GM23338 (cell line): ENCODE measurements at regions not wholly inside any gene's neighbourhood (a gene's known extent, or its start where the extent isn't known, plus 50 kb on each side); places are given as distances from the start of the nearest gene placed in this dataset.

Experiments used
- ATAC-seq: fragments of 200-7000 bp; cut with Tn5 transposase; 3 replicates; pipeline ENCODE4 v1.9.1; 2020
- DNase-seq: peaks from one replicate; pipeline ENCODE4 v3.0.0-alpha.2; 2015; ENCODE audit warnings: low spot score
- H2AFZ ChIP-seq: fragments of 200-600 bp; sonication (generic); 2 replicates; pipeline ENCODE4 v1.8.0; 2016; ENCODE audit warnings: antibody characterized with exemption, mild to moderate bottlenecking, moderate library complexity
- H3F3A ChIP-seq: fragments of 200-600 bp; sonication (generic); replicated peaks from 2 replicates; pipeline ENCODE4 v1.8.0; 2017; ENCODE audit warnings: antibody characterized with exemption, mixed run types, low read depth
- H3K27ac ChIP-seq: fragments of 200-600 bp; sonication (generic); 2 replicates; pipeline ENCODE4 v1.6.1; 2016; ENCODE audit warnings: low read depth
- H3K27me3 ChIP-seq: fragments of 200-600 bp; sonication (generic); 2 replicates; pipeline ENCODE4 v1.8.0; 2016; ENCODE audit warnings: mild to moderate bottlenecking, mixed run types, moderate library complexity; ENCODE audit not compliant: insufficient read depth
- H3K36me3 ChIP-seq: fragments of 200-600 bp; sonication (generic); 2 replicates; pipeline ENCODE4 v1.8.0; 2016; ENCODE audit warnings: mild to moderate bottlenecking; ENCODE audit not compliant: insufficient read depth
- H3K4me1 ChIP-seq: fragments of 200-600 bp; sonication (generic); 2 replicates; pipeline ENCODE4 v1.8.0; 2016; ENCODE audit warnings: mild to moderate bottlenecking, moderate library complexity; ENCODE audit not compliant: insufficient read depth
- H3K4me2 ChIP-seq: fragments of 200-600 bp; sonication (generic); 2 replicates; pipeline ENCODE4 v1.7.1; 2017; ENCODE audit warnings: mixed run types
- H3K4me3 ChIP-seq: fragments of 200-600 bp; sonication (generic); 2 replicates; pipeline ENCODE4 v1.6.1; 2016; ENCODE audit warnings: mixed run types
- H3K79me2 ChIP-seq: fragments of 200-600 bp; sonication (generic); replicated peaks from 2 replicates; pipeline ENCODE4 v1.8.0; 2017; ENCODE audit warnings: mild to moderate bottlenecking; ENCODE audit not compliant: insufficient read depth
- H3K9me2 ChIP-seq: fragments of 200-600 bp; sonication (generic); 2 replicates; pipeline ENCODE4 v1.8.0; 2017; ENCODE audit not compliant: insufficient read depth
- H4K20me1 ChIP-seq: fragments of 200-600 bp; sonication (generic); replicated peaks from 2 replicates; pipeline ENCODE4 v1.8.0; 2017; ENCODE audit warnings: mild to moderate bottlenecking; ENCODE audit not compliant: insufficient read depth
- H3K27ac Mint-ChIP-seq: 2 replicates; pipeline ENCODE4 v1.8.0; 2020; ENCODE audit warnings: inconsistent platforms, mild to moderate bottlenecking, moderate library complexity, mixed read lengths
- H3K27me3 Mint-ChIP-seq: 3 replicates; pipeline ENCODE4 v1.8.0; 2022; ENCODE audit warnings: low read depth, mild to moderate bottlenecking, moderate library complexity, mixed read lengths, inconsistent platforms; ENCODE audit not compliant: insufficient read depth, poor library complexity
- H3K36me3 Mint-ChIP-seq: 3 replicates; pipeline ENCODE4 v1.8.0; 2021; ENCODE audit warnings: low read depth, mild to moderate bottlenecking, inconsistent platforms, moderate library complexity, mixed read lengths
- H3K4me1 Mint-ChIP-seq: 3 replicates; pipeline ENCODE4 v1.8.0; 2020; ENCODE audit warnings: mild to moderate bottlenecking, inconsistent platforms, mixed read lengths
- H3K4me3 Mint-ChIP-seq: 3 replicates; pipeline ENCODE4 v1.8.0; 2021; ENCODE audit warnings: moderate library complexity, mild to moderate bottlenecking, inconsistent platforms, mixed read lengths
- H3K9me3 Mint-ChIP-seq: 3 replicates; pipeline ENCODE4 v1.8.0; 2020; ENCODE audit warnings: moderate library complexity, mild to moderate bottlenecking, inconsistent platforms, mixed read lengths
- CREB1 ChIP-seq: fragments of 250-450 bp; sonication (Bioruptor Pico); IDR thresholded peaks from 2 replicates; pipeline ENCODE4 v1.5.0; 2020; ENCODE audit warnings: low read depth, mild to moderate bottlenecking, moderate library complexity
- EZH2 ChIP-seq: fragments of 200-600 bp; sonication (generic); IDR thresholded peaks from one replicate; pipeline ENCODE4 v1.8.0; 2017; ENCODE audit warnings: antibody characterized with exemption, mild to moderate bottlenecking, low read depth; ENCODE audit not compliant: unreplicated experiment
- EZH2phosphoT487 ChIP-seq: fragments of 200-600 bp; sonication (generic); IDR thresholded peaks from one replicate; pipeline ENCODE4 v1.8.1; 2018; ENCODE audit warnings: antibody characterized with exemption; ENCODE audit not compliant: unreplicated experiment
- JUNB ChIP-seq: IDR thresholded peaks from one replicate; pipeline ENCODE4 v1.6.1; 2016; ENCODE audit warnings: antibody characterized with exemption; ENCODE audit not compliant: unreplicated experiment
- NANOG ChIP-seq: IDR thresholded peaks from 2 replicates; pipeline ENCODE4 v1.6.1; 2016; ENCODE audit warnings: antibody characterized with exemption, borderline replicate concordance
- ZNF462 ChIP-seq: fragments of 250-450 bp; sonication (Bioruptor Pico); IDR thresholded peaks from 2 replicates; pipeline ENCODE4 v1.5.0; 2020; ENCODE audit warnings: mild to moderate bottlenecking, moderate library complexity
- TF ChIP-seq, protein P1 (sequence below): IDR thresholded peaks from one replicate; pipeline ENCODE4 v1.6.1; 2018; ENCODE audit warnings: antibody characterized with exemption; ENCODE audit not compliant: unreplicated experiment

GRCh38 chr2:21438949-21439348, 315.2 kb downstream of the TDRD15 start:
- Histone ChIP-seq H2AFZ (no peak overlapping the region), H3F3A (no peaks in the 10 kb centered on the region), H4K20me1 (no peaks in the 10 kb centered on the region), H3K79me2 (no peaks in the 10 kb centered on the region), H3K27me3 (no peaks in the 10 kb centered on the region), H3K9me2 (no peaks in the 10 kb centered on the region), H3K4me1 (peaks cover 4% of the 10 kb centered on the region; the same call in 1 of the 2 replicates), H3K27ac (no peak overlapping the region), H3K36me3 (0 out of 2 replicates have a peak, but pooled peaks cover 3% of the 10 kb centered on the region), H3K4me3 (no peak overlapping the region), H3K4me2 (no peak overlapping the region)
- ATAC-seq (no peak), DNase-seq (no peak)
- Mint-ChIP-seq H3K4me1 (peaks cover 12% of the 10 kb centered on the region; the same call in 2 of the 3 replicates), H3K27me3 (peaks cover 2% of the 10 kb centered on the region), H3K4me3 (no peak overlapping the region), H3K9me3 (peaks cover 6% of the 10 kb centered on the region; the same call in 1 of the 3 replicates), H3K27ac (no peak overlapping the region), H3K36me3 (peaks cover 3% of the 10 kb centered on the region; the same call in 1 of the 3 replicates)
- no peak for TF ChIP-seq EZH2phosphoT487
- TF ChIP-seq NANOG: no peak
- no peak for TF ChIP-seq CREB1 (CRISPR knock-in tag)
- TF ChIP-seq EZH2: no peak
- no peak for TF ChIP-seq ZNF462 (CRISPR knock-in tag)
- TF ChIP-seq JUNB: no peak

- no peaks in the 10 kb centered on the region for H3K9me2 ChIP-seq
- no peaks in the 10 kb centered on the region for H4K20me1 ChIP-seq
- Mint-ChIP-seq H3K27me3 (peaks cover 2% of the 10 kb centered on the region), H3K27ac (no peak overlapping the region), H3K36me3 (no peaks in the 10 kb centered on the region), H3K9me3 (peaks cover 2% of the 10 kb centered on the region; the same call in 2 of the 3 replicates), H3K4me1 (peaks cover 12% of the 10 kb centered on the region; the same call in 2 of the 3 replicates), H3K4me3 (no peak overlapping the region)
- no peak overlapping the region for H3K4me3 ChIP-seq
- peak; percentile 59; the same call in 2 of the 3 replicates for ATAC-seq
- H3K79me2 ChIP-seq: no peaks in the 10 kb centered on the region
- peak; percentile 9 for DNase-seq
- H2AFZ ChIP-seq: no peak overlapping the region
- H3K27me3 ChIP-seq: no peaks in the 10 kb centered on the region
- no peak overlapping the region for H3K27ac ChIP-seq
- H3K4me2 ChIP-seq: peak overlapping the region; percentile 26; the same call in 1 of the 2 replicates
- peaks cover 4% of the 10 kb centered on the region; the same call in 1 of the 2 replicates for H3K4me1 ChIP-seq
- TF ChIP-seq, protein P1, sequence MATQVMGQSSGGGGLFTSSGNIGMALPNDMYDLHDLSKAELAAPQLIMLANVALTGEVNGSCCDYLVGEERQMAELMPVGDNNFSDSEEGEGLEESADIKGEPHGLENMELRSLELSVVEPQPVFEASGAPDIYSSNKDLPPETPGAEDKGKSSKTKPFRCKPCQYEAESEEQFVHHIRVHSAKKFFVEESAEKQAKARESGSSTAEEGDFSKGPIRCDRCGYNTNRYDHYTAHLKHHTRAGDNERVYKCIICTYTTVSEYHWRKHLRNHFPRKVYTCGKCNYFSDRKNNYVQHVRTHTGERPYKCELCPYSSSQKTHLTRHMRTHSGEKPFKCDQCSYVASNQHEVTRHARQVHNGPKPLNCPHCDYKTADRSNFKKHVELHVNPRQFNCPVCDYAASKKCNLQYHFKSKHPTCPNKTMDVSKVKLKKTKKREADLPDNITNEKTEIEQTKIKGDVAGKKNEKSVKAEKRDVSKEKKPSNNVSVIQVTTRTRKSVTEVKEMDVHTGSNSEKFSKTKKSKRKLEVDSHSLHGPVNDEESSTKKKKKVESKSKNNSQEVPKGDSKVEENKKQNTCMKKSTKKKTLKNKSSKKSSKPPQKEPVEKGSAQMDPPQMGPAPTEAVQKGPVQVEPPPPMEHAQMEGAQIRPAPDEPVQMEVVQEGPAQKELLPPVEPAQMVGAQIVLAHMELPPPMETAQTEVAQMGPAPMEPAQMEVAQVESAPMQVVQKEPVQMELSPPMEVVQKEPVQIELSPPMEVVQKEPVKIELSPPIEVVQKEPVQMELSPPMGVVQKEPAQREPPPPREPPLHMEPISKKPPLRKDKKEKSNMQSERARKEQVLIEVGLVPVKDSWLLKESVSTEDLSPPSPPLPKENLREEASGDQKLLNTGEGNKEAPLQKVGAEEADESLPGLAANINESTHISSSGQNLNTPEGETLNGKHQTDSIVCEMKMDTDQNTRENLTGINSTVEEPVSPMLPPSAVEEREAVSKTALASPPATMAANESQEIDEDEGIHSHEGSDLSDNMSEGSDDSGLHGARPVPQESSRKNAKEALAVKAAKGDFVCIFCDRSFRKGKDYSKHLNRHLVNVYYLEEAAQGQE: no peak
- TF ChIP-seq NANOG: no peak
- no peaks in the 10 kb centered on the region for H3K36me3 ChIP-seq
- H3F3A ChIP-seq: no peaks in the 10 kb centered on the region
Observed at GRCh38 chr2:21441442-21441841, 317.7 kb downstream of the TDRD15 start.
